CD8-positive, alpha-beta memory T cell (primary cell): ENCODE measurements at regions not wholly inside any gene's neighbourhood (a gene's known extent, or its start where the extent isn't known, plus 50 kb on each side); places are given as distances from the start of the nearest gene placed in this dataset.

ENCODE experiments used
- CTCF ChIA-PET: fragments of 350-600 bp; sonication (Branson Sonifier 250); formaldehyde crosslinking; loops from one replicate; lab custom pipeline; 2021; ENCODE audit warnings: antibody characterized with exemption; lab: Charles Lee
- POLR2A ChIA-PET: fragments of 350-600 bp; sonication (Branson Sonifier 250); formaldehyde crosslinking; loops from one replicate; lab custom pipeline; 2021; ENCODE audit warnings: antibody characterized with exemption; lab: Charles Lee
- DNase-seq, 5 donors: peaks; one replicate each; pipeline versions ENCODE4 v3.0.0 to v3.0.0-alpha.2; 2020 to 2022; ENCODE audit warnings: mixed read lengths in 1 of 5
- H3K27ac ChIP-seq: one replicate; pipeline ENCODE4 v1.7.0; 2013; ENCODE audit warnings: low read depth, mild to moderate bottlenecking, low read length, moderate library complexity
- H3K27me3 ChIP-seq: 2 replicates; pipeline ENCODE4 v1.7.0; 2013; ENCODE audit warnings: low read length, mild to moderate bottlenecking; ENCODE audit not compliant: insufficient read depth, poor library complexity, severe bottlenecking
- H3K36me3 ChIP-seq: 2 replicates; pipeline ENCODE4 v1.7.0; 2013; ENCODE audit warnings: mild to moderate bottlenecking, low read length, moderate library complexity; ENCODE audit not compliant: insufficient read depth
- H3K4me1 ChIP-seq: 2 replicates; pipeline ENCODE4 v1.7.0; 2013; ENCODE audit warnings: mild to moderate bottlenecking, low read length, moderate library complexity; ENCODE audit not compliant: insufficient read depth
- H3K4me3 ChIP-seq: 2 replicates; pipeline ENCODE4 v1.7.0; 2013; ENCODE audit warnings: mild to moderate bottlenecking, low read length
- H3K9me3 ChIP-seq: 2 replicates; pipeline ENCODE4 v1.7.0; 2013; ENCODE audit warnings: mild to moderate bottlenecking, low read length
- H3K27ac Mint-ChIP-seq, 8 donors: one replicate each; pipeline ENCODE4 v1.8.0; 2020 to 2021; ENCODE audit warnings: mixed read lengths in 8 of 8, mild to moderate bottlenecking in 6 of 8, inconsistent platforms in 3 of 8, moderate library complexity in 3 of 8
- H3K27me3 Mint-ChIP-seq, 2 donors: one replicate each; pipeline ENCODE4 v1.8.0; 2020 to 2021; ENCODE audit warnings: mixed read lengths in 2 of 2, mild to moderate bottlenecking in 1 of 2, moderate library complexity in 1 of 2
- H3K36me3 Mint-ChIP-seq, 3 donors: one replicate each; pipeline ENCODE4 v1.8.0; 2020 to 2021; ENCODE audit warnings: mixed read lengths in 3 of 3, inconsistent platforms in 1 of 3, mild to moderate bottlenecking in 1 of 3
- H3K4me1 Mint-ChIP-seq, 3 donors: one replicate each; pipeline ENCODE4 v1.8.0; 2020 to 2021; ENCODE audit warnings: mixed read lengths in 3 of 3, inconsistent platforms in 1 of 3, mild to moderate bottlenecking in 1 of 3
- H3K4me3 Mint-ChIP-seq, 7 donors: one replicate each; pipeline ENCODE4 v1.8.0; 2020 to 2021; ENCODE audit warnings: mixed read lengths in 7 of 7, mild to moderate bottlenecking in 6 of 7, moderate library complexity in 4 of 7, inconsistent platforms in 2 of 7
- H3K9me3 Mint-ChIP-seq, 5 donors: one replicate each; pipeline ENCODE4 v1.8.0; 2020 to 2022; ENCODE audit warnings: mixed read lengths in 5 of 5, mild to moderate bottlenecking in 3 of 5, moderate library complexity in 2 of 5, inconsistent platforms in 1 of 5

- Mint-ChIP-seq H3K4me1 (no peaks in the 10 kb centered on the region), H3K36me3 (no peaks in the 10 kb centered on the region), H3K27me3 (peaks cover 3 to 20% of the 10 kb centered on the region in 2 donors), H3K4me3 (no peak overlapping the region), H3K9me3 (no peaks in the 10 kb centered on the region), H3K27ac (no peak overlapping the region)
- H3K27ac ChIP-seq = no peak overlapping the region
- no peaks in the 10 kb centered on the region for H3K36me3 ChIP-seq
- POLR2A ChIA-PET = no interaction called here
- DNase-seq = no peak
- no peaks in the 10 kb centered on the region for H3K4me1 ChIP-seq
- no peaks in the 10 kb centered on the region for H3K9me3 ChIP-seq
- H3K4me3 ChIP-seq = no peak overlapping the region
- no peaks in the 10 kb centered on the region for H3K27me3 ChIP-seq
- CTCF ChIA-PET = no interaction called here
Observed at GRCh38 chr12:127070515-127071157, 1196.3 kb upstream of the TMEM132C start.

GRCh38 chr12:127074161-127074560, 1192.8 kb upstream of the TMEM132C start:
- no peaks in the 10 kb centered on the region for H3K27me3 ChIP-seq
- Mint-ChIP-seq H3K9me3 (no peaks in the 10 kb centered on the region), H3K4me1 (no peaks in the 10 kb centered on the region), H3K36me3 (no peaks in the 10 kb centered on the region), H3K27ac (no peak overlapping the region), H3K4me3 (no peak overlapping the region), H3K27me3 (peaks cover 24 to 43% of the 10 kb centered on the region in 2 donors)
- POLR2A ChIA-PET = no interaction called here
- H3K27ac ChIP-seq = no peak overlapping the region
- CTCF ChIA-PET = no interaction called here
- no peaks in the 10 kb centered on the region for H3K36me3 ChIP-seq
- no peak overlapping the region for H3K4me3 ChIP-seq
- no peak for DNase-seq
- H3K4me1 ChIP-seq = no peaks in the 10 kb centered on the region
- H3K9me3 ChIP-seq = no peaks in the 10 kb centered on the region

GRCh38 chr12:127075981-127076380, 1191.0 kb upstream of the TMEM132C start:
- no peak for DNase-seq
- no peak overlapping the region for H3K4me3 Mint-ChIP-seq
- H3K27ac Mint-ChIP-seq = no peak overlapping the region
- Histone ChIP-seq H3K9me3 (no peaks in the 10 kb centered on the region), H3K27ac (no peak overlapping the region), H3K36me3 (no peaks in the 10 kb centered on the region), H3K27me3 (no peaks in the 10 kb centered on the region), H3K4me1 (no peaks in the 10 kb centered on the region), H3K4me3 (no peak overlapping the region)
- H3K27me3 Mint-ChIP-seq = peaks cover 23 to 53% of the 10 kb centered on the region in 2 donors
- H3K9me3 Mint-ChIP-seq = no peaks in the 10 kb centered on the region
- H3K4me1 Mint-ChIP-seq = no peaks in the 10 kb centered on the region
- H3K36me3 Mint-ChIP-seq = no peaks in the 10 kb centered on the region
- ChIA-PET POLR2A (no interaction called here), CTCF (no interaction called here)

GRCh38 chr12:127077262-127078045, 1189.5 kb upstream of the TMEM132C start:
- CTCF ChIA-PET = no interaction called here
- Histone ChIP-seq H3K9me3 (no peaks in the 10 kb centered on the region), H3K4me1 (no peaks in the 10 kb centered on the region), H3K27me3 (no peaks in the 10 kb centered on the region), H3K27ac (no peak overlapping the region), H3K36me3 (no peaks in the 10 kb centered on the region), H3K4me3 (no peak overlapping the region)
- peaks cover 23 to 50% of the 10 kb centered on the region in 2 donors for H3K27me3 Mint-ChIP-seq
- POLR2A ChIA-PET = no interaction called here
- DNase-seq = no peak
- no peak overlapping the region for H3K27ac Mint-ChIP-seq
- H3K9me3 Mint-ChIP-seq = no peaks in the 10 kb centered on the region
- no peak overlapping the region for H3K4me3 Mint-ChIP-seq
- H3K4me1 Mint-ChIP-seq = no peaks in the 10 kb centered on the region
- H3K36me3 Mint-ChIP-seq = no peaks in the 10 kb centered on the region

GRCh38 chr12:127078577-127079350, 1188.2 kb upstream of the TMEM132C start:
- CTCF ChIA-PET = no interaction called here
- Mint-ChIP-seq H3K4me1 (peaks cover 8 to 11% (median 10%) of the 10 kb centered on the region in 3 donors), H3K36me3 (no peaks in the 10 kb centered on the region)

GRCh38 chr12:127079636-127080035, 1187.3 kb upstream of the TMEM132C start:
- no peak for DNase-seq
- Mint-ChIP-seq H3K4me3 (no peak overlapping the region), H3K4me1 (peaks cover 13 to 16% (median 14%) of the 10 kb centered on the region in 3 donors), H3K27ac (no peak overlapping the region), H3K27me3 (peaks cover 23 to 40% of the 10 kb centered on the region in 2 donors), H3K9me3 (no peaks in the 10 kb centered on the region), H3K36me3 (no peaks in the 10 kb centered on the region)
- Histone ChIP-seq H3K4me3 (no peak overlapping the region), H3K27me3 (no peaks in the 10 kb centered on the region), H3K4me1 (no peaks in the 10 kb centered on the region), H3K27ac (no peak overlapping the region), H3K36me3 (no peaks in the 10 kb centered on the region), H3K9me3 (no peaks in the 10 kb centered on the region)
- CTCF ChIA-PET = no interaction called here
- POLR2A ChIA-PET = no interaction called here

More at GRCh38 chr12:127078577-127079350, 1188.2 kb upstream of the TMEM132C start:
- Mint-ChIP-seq H3K27me3 (peaks cover 23 to 47% of the 10 kb centered on the region in 2 donors), H3K9me3 (no peaks in the 10 kb centered on the region), H3K27ac (no peak overlapping the region), H3K4me3 (no peak overlapping the region)
- no peaks in the 10 kb centered on the region for H3K27me3 ChIP-seq
- no peak for DNase-seq
- no peaks in the 10 kb centered on the region for H3K36me3 ChIP-seq
- no peak overlapping the region for H3K27ac ChIP-seq
- POLR2A ChIA-PET = no interaction called here
- H3K4me3 ChIP-seq = no peak overlapping the region
- H3K9me3 ChIP-seq = no peaks in the 10 kb centered on the region
- no peaks in the 10 kb centered on the region for H3K4me1 ChIP-seq

GRCh38 chr12:127081058-127081457, 1185.9 kb upstream of the TMEM132C start:
- no peaks in the 10 kb centered on the region for H3K9me3 ChIP-seq

More at GRCh38 chr12:127081058-127081457, 1185.9 kb upstream of the TMEM132C start:
- Histone ChIP-seq H3K4me3 (no peak overlapping the region), H3K27ac (no peak overlapping the region), H3K36me3 (no peaks in the 10 kb centered on the region), H3K4me1 (no peaks in the 10 kb centered on the region), H3K27me3 (no peaks in the 10 kb centered on the region)
- Mint-ChIP-seq H3K9me3 (no peaks in the 10 kb centered on the region), H3K4me1 (peaks cover 13 to 16% (median 14%) of the 10 kb centered on the region in 3 donors), H3K27me3 (peaks cover 21 to 29% of the 10 kb centered on the region in 2 donors), H3K4me3 (no peak overlapping the region), H3K36me3 (no peaks in the 10 kb centered on the region), H3K27ac (no peak overlapping the region)
- DNase-seq = no peak
- POLR2A ChIA-PET = no interaction called here
- CTCF ChIA-PET = no interaction called here
